Trophoblast cell (in vitro differentiated cells and primary cell): ENCODE measurements at regions not wholly inside any gene's neighbourhood (a gene's known extent, or its start where the extent isn't known, plus 50 kb on each side); places are given as distances from the start of the nearest gene placed in this dataset.

ENCODE experiments used
- DNase-seq, 2 donors: peaks; one replicate each; pipeline ENCODE4 v3.0.0-alpha.2; 2016
- H2AFZ ChIP-seq: 2 replicates; pipeline ENCODE4 v1.6.1; 2013; ENCODE audit warnings: low read length, moderate library complexity, mild to moderate bottlenecking; ENCODE audit not compliant: insufficient read depth, poor library complexity
- H2AK5ac ChIP-seq: 2 replicates; pipeline ENCODE4 v1.6.1; 2013; ENCODE audit warnings: mild to moderate bottlenecking, low read length
- H2BK120ac ChIP-seq: 2 replicates; pipeline ENCODE4 v1.6.1; 2013; ENCODE audit warnings: low read length, mild to moderate bottlenecking, moderate library complexity; ENCODE audit not compliant: insufficient read depth, poor library complexity
- H2BK12ac ChIP-seq: 2 replicates; pipeline ENCODE4 v1.6.1; 2013; ENCODE audit warnings: mild to moderate bottlenecking, low read length, moderate library complexity
- H2BK5ac ChIP-seq: 2 replicates; pipeline ENCODE4 v1.6.1; 2013; ENCODE audit warnings: low read length, low read depth, moderate library complexity, mild to moderate bottlenecking; ENCODE audit not compliant: poor library complexity
- H3K14ac ChIP-seq: 2 replicates; pipeline ENCODE4 v1.6.1; 2013; ENCODE audit warnings: mild to moderate bottlenecking, low read length
- H3K18ac ChIP-seq: 2 replicates; pipeline ENCODE4 v1.6.1; 2013; ENCODE audit warnings: mild to moderate bottlenecking, low read length
- H3K23ac ChIP-seq: 2 replicates; pipeline ENCODE4 v1.6.1; 2013; ENCODE audit warnings: low read length
- H3K27ac ChIP-seq: 2 replicates; pipeline ENCODE4 v1.5.1; 2013; ENCODE audit warnings: low read depth, mild to moderate bottlenecking, inconsistent platforms, low read length, moderate library complexity
- H3K27me3 ChIP-seq: 2 replicates; pipeline ENCODE4 v1.6.1; 2013; ENCODE audit warnings: inconsistent platforms, mild to moderate bottlenecking, low read length, moderate library complexity; ENCODE audit not compliant: insufficient read depth
- H3K36me3 ChIP-seq, 2 experiments: 1 replicate in 1 of 2; 2 replicates in 1 of 2; pipeline ENCODE4 v1.6.1; 2013; ENCODE audit warnings: low read length in 2 of 2, mild to moderate bottlenecking in 2 of 2, moderate library complexity in 1 of 2; ENCODE audit not compliant: insufficient read depth in 2 of 2, control insufficient read depth in 1 of 2
- H3K4ac ChIP-seq: 2 replicates; pipeline ENCODE4 v1.6.1; 2013; ENCODE audit warnings: low read depth, mild to moderate bottlenecking, low read length, moderate library complexity
- H3K4me1 ChIP-seq, 2 experiments: 1 replicate in 1 of 2; 2 replicates in 1 of 2; pipeline ENCODE4 v1.6.1; 2013; ENCODE audit warnings: low read length in 2 of 2, mild to moderate bottlenecking in 2 of 2, moderate library complexity in 1 of 2; ENCODE audit not compliant: insufficient read depth in 2 of 2, control insufficient read depth in 1 of 2
- H3K4me2 ChIP-seq: 2 replicates; pipeline ENCODE4 v1.6.1; 2013; ENCODE audit warnings: inconsistent platforms, mild to moderate bottlenecking, low read length, moderate library complexity
- H3K4me3 ChIP-seq: 2 replicates; pipeline ENCODE4 v1.5.1; 2013; ENCODE audit warnings: mild to moderate bottlenecking, low read depth, low read length, inconsistent platforms
- H3K79me1 ChIP-seq: one replicate; pipeline ENCODE4 v1.6.1; 2013; ENCODE audit warnings: low read length
- H3K79me2 ChIP-seq: 2 replicates; pipeline ENCODE4 v1.6.1; 2013; ENCODE audit warnings: low read length, mild to moderate bottlenecking; ENCODE audit not compliant: control insufficient read depth, insufficient read depth, poor library complexity
- H3K9ac ChIP-seq: 2 replicates; pipeline ENCODE4 v1.6.1; 2013; ENCODE audit warnings: mild to moderate bottlenecking, low read length
- H3K9me3 ChIP-seq: 2 replicates; pipeline ENCODE4 v1.6.1; 2013; ENCODE audit warnings: low read depth, mild to moderate bottlenecking, control low read depth, inconsistent platforms, low read length; ENCODE audit not compliant: insufficient read depth
- H4K12ac ChIP-seq: 2 replicates; pipeline ENCODE4 v1.6.1; 2013; ENCODE audit warnings: low read depth, mild to moderate bottlenecking, low read length, moderate library complexity
- H4K8ac ChIP-seq: 2 replicates; pipeline ENCODE4 v1.6.1; 2013; ENCODE audit warnings: low read depth, mild to moderate bottlenecking, low read length, moderate library complexity
- H4K91ac ChIP-seq: one replicate; pipeline ENCODE4 v1.6.1; 2013; ENCODE audit warnings: low read depth, mild to moderate bottlenecking, low read length, moderate library complexity
- WGBS: extraction: QIAGEN DNeasy Blood & Tissue Kit; methylation state at CpG from one replicate; pipeline ENCODE4 v1.1.7; 2013; ENCODE audit warnings: missing lambda C conversion rate; ENCODE audit not compliant: insufficient read length, insufficient coverage; ENCODE audit errors: extremely low coverage; 5-methylcytosine and 5-hydroxymethylcytosine counted together

DNA sequence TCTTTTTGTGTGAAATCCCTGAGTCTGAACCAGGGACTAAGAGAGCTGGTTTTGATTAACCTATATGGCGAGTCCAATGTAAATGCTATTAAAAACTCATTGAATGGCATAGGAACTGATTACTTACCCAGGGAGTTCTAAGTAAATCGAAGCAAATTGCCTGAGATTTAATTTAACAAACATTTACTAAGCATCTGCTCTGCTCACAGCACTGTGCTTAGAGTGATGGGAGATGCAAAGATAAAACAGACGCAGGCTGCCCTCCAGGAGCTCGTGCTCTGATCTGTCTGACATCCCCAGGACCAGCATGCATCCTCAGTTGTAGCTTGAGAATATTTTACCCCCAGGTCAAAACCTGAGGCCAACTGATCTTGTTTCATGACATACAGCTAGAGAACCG lies 247.9 kb downstream of the NR2F2 start:
- Histone ChIP-seq H3K27me3 (no peaks in the 10 kb centered on the region), H3K79me2 (no peaks in the 10 kb centered on the region), H2AK5ac (no peak overlapping the region), H3K27ac (no peak overlapping the region), H2BK120ac (no peak overlapping the region), H3K4me2 (no peak overlapping the region), H3K36me3 (no peaks in the 10 kb centered on the region), H2AFZ (no peak overlapping the region), H4K8ac (no peak overlapping the region), H4K91ac (no peak overlapping the region), H3K79me1 (no peaks in the 10 kb centered on the region), H2BK12ac (no peak overlapping the region), H3K9me3 (no peaks in the 10 kb centered on the region), H3K4me1 (no peaks in the 10 kb centered on the region), H4K12ac (no peak overlapping the region), H3K14ac (no peak overlapping the region), H3K18ac (no peak overlapping the region), H3K9ac (no peak overlapping the region), H3K4me3 (no peak overlapping the region), H3K4ac (no peak overlapping the region), H2BK5ac (no peak overlapping the region), H3K23ac (no peak overlapping the region)
- no CpG with 5 or more reads among the region's 5 CpGs for WGBS
- DNase-seq, result no peak

- H4K91ac ChIP-seq, result no peak overlapping the region
Observed at GRCh38 chr15:96581371-96581770, 250.9 kb downstream of the NR2F2 start.

DNA sequence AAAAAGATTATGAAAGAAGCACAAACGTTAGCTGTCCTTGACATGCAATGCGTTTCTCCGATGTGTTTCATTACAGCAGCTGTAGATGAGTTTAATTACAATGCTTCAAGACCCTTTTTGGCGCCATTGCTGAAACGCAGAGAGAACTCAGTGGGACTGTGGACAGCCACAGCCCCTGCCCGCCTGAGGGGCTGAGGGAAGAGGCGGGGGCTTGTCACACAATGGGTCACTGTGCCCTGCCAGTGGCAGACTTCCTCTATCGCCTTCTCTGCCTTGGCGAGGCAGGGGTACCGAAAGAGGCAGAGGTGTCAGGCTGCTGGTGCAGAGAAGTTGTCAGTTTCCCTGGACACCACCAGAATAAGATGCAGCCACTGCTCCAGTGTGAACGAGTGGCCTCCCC lies 252.0 kb downstream of the NR2F2 start:
- Histone ChIP-seq H3K14ac (no peak overlapping the region), H3K9me3 (no peaks in the 10 kb centered on the region), H3K4me1 (no peaks in the 10 kb centered on the region), H3K18ac (no peak overlapping the region), H3K27me3 (no peaks in the 10 kb centered on the region), H3K36me3 (no peaks in the 10 kb centered on the region), H2BK5ac (no peak overlapping the region), H3K4ac (no peak overlapping the region), H2AFZ (no peak overlapping the region), H4K8ac (no peak overlapping the region), H2BK120ac (no peak overlapping the region), H3K4me3 (no peak overlapping the region), H3K27ac (no peak overlapping the region), H3K79me1 (no peaks in the 10 kb centered on the region), H3K4me2 (no peak overlapping the region), H3K79me2 (peaks cover 2% of the 10 kb centered on the region), H2AK5ac (no peak overlapping the region), H2BK12ac (no peak overlapping the region), H3K23ac (no peak overlapping the region), H4K91ac (no peak overlapping the region), H3K9ac (no peak overlapping the region), H4K12ac (no peak overlapping the region)
- no peak for DNase-seq
- WGBS, result no CpG with 5 or more reads among the region's 11 CpGs

More at GRCh38 chr15:96581371-96581770, 250.9 kb downstream of the NR2F2 start:
- H3K18ac ChIP-seq, result no peak overlapping the region
- no peak for DNase-seq
- no peak overlapping the region for H3K23ac ChIP-seq
- H2BK12ac ChIP-seq, result no peak overlapping the region
- no peak overlapping the region for H2AFZ ChIP-seq
- H3K9me3 ChIP-seq, result no peaks in the 10 kb centered on the region
- no peaks in the 10 kb centered on the region for H3K4me1 ChIP-seq
- no peak overlapping the region for H3K27ac ChIP-seq
- no CpG with 5 or more reads among the region's 11 CpGs for WGBS
- H4K12ac ChIP-seq, result no peak overlapping the region
- H3K4me2 ChIP-seq, result no peak overlapping the region
- H3K36me3 ChIP-seq, result no peaks in the 10 kb centered on the region
- H3K14ac ChIP-seq, result no peak overlapping the region
- peaks cover 2% of the 10 kb centered on the region for H3K79me2 ChIP-seq
- no peak overlapping the region for H4K8ac ChIP-seq
- no peak overlapping the region for H2BK120ac ChIP-seq
- H2AK5ac ChIP-seq, result no peak overlapping the region
- no peak overlapping the region for H2BK5ac ChIP-seq
- no peak overlapping the region for H3K9ac ChIP-seq
- H3K79me1 ChIP-seq, result no peaks in the 10 kb centered on the region
- H3K4me3 ChIP-seq, result no peak overlapping the region
- H3K4ac ChIP-seq, result no peak overlapping the region
- no peaks in the 10 kb centered on the region for H3K27me3 ChIP-seq

DNA sequence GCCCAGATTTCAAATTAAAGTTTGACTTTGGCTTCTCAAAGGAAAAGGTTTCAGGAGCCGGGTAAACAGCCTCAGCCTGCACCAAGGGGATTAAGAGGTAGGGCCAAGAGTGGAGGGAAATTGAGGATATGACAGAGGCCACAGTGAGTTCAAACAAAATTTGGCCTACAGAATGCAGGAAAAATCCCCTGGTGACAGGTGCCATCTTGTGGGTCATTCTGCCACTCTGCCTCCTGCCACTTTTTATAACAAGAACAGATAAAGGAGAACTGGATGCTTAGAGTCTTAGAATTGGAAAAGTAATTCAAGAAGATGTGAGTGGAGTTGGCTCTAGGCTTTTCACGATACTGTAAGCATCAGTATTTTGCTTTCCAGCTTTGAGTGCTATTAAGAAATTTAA lies 253.2 kb downstream of the NR2F2 start:
- H4K91ac ChIP-seq, result no peak overlapping the region
- no peak overlapping the region for H3K23ac ChIP-seq
- H3K79me2 ChIP-seq, result peaks cover 2% of the 10 kb centered on the region
- H2BK120ac ChIP-seq, result no peak overlapping the region
- H3K18ac ChIP-seq, result no peak overlapping the region
- WGBS, result no CpG with 5 or more reads among the region's 2 CpGs
- H3K9me3 ChIP-seq, result no peaks in the 10 kb centered on the region
- H3K4me2 ChIP-seq, result no peak overlapping the region
- no peak for DNase-seq
- no peak overlapping the region for H3K4ac ChIP-seq
- H3K27me3 ChIP-seq, result no peaks in the 10 kb centered on the region
- no peak overlapping the region for H3K14ac ChIP-seq
- no peak overlapping the region for H4K8ac ChIP-seq
- H3K27ac ChIP-seq, result no peak overlapping the region
- H4K12ac ChIP-seq, result no peak overlapping the region
- H3K79me1 ChIP-seq, result no peaks in the 10 kb centered on the region
- H2AK5ac ChIP-seq, result no peak overlapping the region
- no peaks in the 10 kb centered on the region for H3K4me1 ChIP-seq
- no peak overlapping the region for H2AFZ ChIP-seq
- H3K9ac ChIP-seq, result no peak overlapping the region
- no peak overlapping the region for H2BK12ac ChIP-seq
- no peak overlapping the region for H2BK5ac ChIP-seq
- no peaks in the 10 kb centered on the region for H3K36me3 ChIP-seq
- no peak overlapping the region for H3K4me3 ChIP-seq
